CD4-positive, alpha-beta T cell treated with Interleukin-17A for 1 hour (primary cell): ENCODE measurements at regions not wholly inside any gene's neighbourhood (a gene's known extent, or its start where the extent isn't known, plus 50 kb on each side); places are given as distances from the start of the nearest gene placed in this dataset.

ENCODE experiments used
- DNase-seq: peaks from one replicate; pipeline ENCODE4 v3.0.0-alpha.2; 2020

GRCh38 chr4:18291981-18292380 is 270.4 kb upstream of the LCORL start:
- DNase-seq, result no peak

- no peak for DNase-seq
Observed at GRCh38 chr4:18291256-18291655, 269.7 kb upstream of the LCORL start.

GRCh38 chr4:18285357-18285756 is 263.8 kb upstream of the LCORL start:
- DNase-seq, result no peak

- DNase-seq, result no peak
Observed at GRCh38 chr4:18278244-18278643, 256.7 kb upstream of the LCORL start.

GRCh38 chr4:18262832-18263231 is 241.3 kb upstream of the LCORL start:
- DNase-seq, result no peak

GRCh38 chr4:18252052-18252451 is 230.5 kb upstream of the LCORL start:
- no peak for DNase-seq

GRCh38 chr4:18250564-18250963 is 229.0 kb upstream of the LCORL start:
- no peak for DNase-seq

GRCh38 chr4:18248611-18249010 is 227.1 kb upstream of the LCORL start:
- no peak for DNase-seq

- DNase-seq, result no peak
Observed at GRCh38 chr4:18247189-18247588, 225.6 kb upstream of the LCORL start.

GRCh38 chr4:18242919-18243693 is 221.6 kb upstream of the LCORL start:
- DNase-seq, result no peak

- DNase-seq, result no peak
Observed at GRCh38 chr4:18241727-18242126, 220.2 kb upstream of the LCORL start.

GRCh38 chr4:18234108-18234507 is 212.6 kb upstream of the LCORL start:
- no peak for DNase-seq

GRCh38 chr4:18231726-18232125 is 210.2 kb upstream of the LCORL start:
- no peak for DNase-seq

- no peak for DNase-seq
Observed at GRCh38 chr4:18227880-18228279, 206.3 kb upstream of the LCORL start.

- DNase-seq, result no peak
Observed at GRCh38 chr4:18214411-18215055, 193.0 kb upstream of the LCORL start.

- DNase-seq, result no peak
Observed at GRCh38 chr4:18213576-18214198, 192.1 kb upstream of the LCORL start.

- no peak for DNase-seq
Observed at GRCh38 chr4:18209448-18209847, 187.9 kb upstream of the LCORL start.

GRCh38 chr4:18203966-18204365 is 182.4 kb upstream of the LCORL start:
- no peak for DNase-seq

GRCh38 chr4:18202486-18202885 is 180.9 kb upstream of the LCORL start:
- DNase-seq, result no peak

GRCh38 chr4:18201885-18202284 is 180.3 kb upstream of the LCORL start:
- no peak for DNase-seq

- DNase-seq, result no peak
Observed at GRCh38 chr4:18198653-18199052, 177.1 kb upstream of the LCORL start.

GRCh38 chr4:18197467-18197866 is 175.9 kb upstream of the LCORL start:
- no peak for DNase-seq

- no peak for DNase-seq
Observed at GRCh38 chr4:18194278-18194677, 172.7 kb upstream of the LCORL start.

- no peak for DNase-seq
Observed at GRCh38 chr4:18192901-18193300, 171.3 kb upstream of the LCORL start.
